ENCODE measurements at regions not wholly inside any gene's neighbourhood (a gene's known extent, or its start where the extent isn't known, plus 50 kb on each side); places are given as distances from the start of the nearest gene placed in this dataset.

- no peak for DNase-seq (ENCODE audit: low read depth)
- TF ChIP-seq CTCF (IDR thresholded peaks at IDR 0.05; ENCODE audit: control insufficient read depth, extremely low read depth, insufficient read depth): no peak
These were observed 643.5 kb upstream of the SOX9 start for GRCh38 chr17:71477356-71477755.

GRCh38 chr17:71480099-71480498 is 640.7 kb upstream of the SOX9 start:
- no peak for DNase-seq (ENCODE audit: low read depth)
- no peak overlapping the region for H3K4me3 ChIP-seq (ENCODE audit: low read depth, low read length)
- no peak for TF ChIP-seq CTCF (IDR thresholded peaks at IDR 0.05; ENCODE audit: control insufficient read depth, extremely low read depth, insufficient read depth)

More at GRCh38 chr17:71477356-71477755, 643.5 kb upstream of the SOX9 start:
- H3K4me3 ChIP-seq (ENCODE audit: low read depth, low read length): no peak overlapping the region

GRCh38 chr17:71482625-71483024 is 638.2 kb upstream of the SOX9 start:
- no peak for DNase-seq (ENCODE audit: low read depth)
- no peak for TF ChIP-seq CTCF (IDR thresholded peaks at IDR 0.05; ENCODE audit: control insufficient read depth, extremely low read depth, insufficient read depth)
- no peak overlapping the region for H3K4me3 ChIP-seq (ENCODE audit: low read depth, low read length)

GRCh38 chr17:71484546-71484945 is 636.3 kb upstream of the SOX9 start:
- no peak for DNase-seq (ENCODE audit: low read depth)
- TF ChIP-seq CTCF (IDR thresholded peaks at IDR 0.05; ENCODE audit: control insufficient read depth, extremely low read depth, insufficient read depth): no peak
- no peak overlapping the region for H3K4me3 ChIP-seq (ENCODE audit: low read depth, low read length)

DNA sequence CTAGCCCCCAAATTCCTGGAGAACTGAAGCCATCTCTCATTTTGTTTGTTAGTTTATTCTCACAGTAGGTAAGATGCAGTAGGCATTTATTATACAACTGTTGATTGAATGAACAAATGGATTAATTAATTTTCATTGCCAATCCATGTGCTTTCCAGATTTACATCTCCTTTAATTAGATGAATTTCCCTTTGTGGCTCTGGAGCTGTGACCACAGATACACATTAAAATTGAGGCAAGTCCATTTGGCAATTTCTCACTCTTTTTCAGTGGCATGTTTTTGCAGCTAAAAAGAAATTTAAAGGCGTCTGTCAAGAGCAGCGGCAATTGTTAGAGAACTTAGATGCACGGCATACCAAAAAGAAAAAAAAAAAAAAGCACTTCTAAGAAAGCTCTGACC is 635.4 kb upstream of the SOX9 start:
- no peak overlapping the region for H3K4me3 ChIP-seq (ENCODE audit: low read depth, low read length)
- TF ChIP-seq CTCF (IDR thresholded peaks at IDR 0.05; ENCODE audit: control insufficient read depth, extremely low read depth, insufficient read depth): no peak
- DNase-seq (ENCODE audit: low read depth): no peak

DNA sequence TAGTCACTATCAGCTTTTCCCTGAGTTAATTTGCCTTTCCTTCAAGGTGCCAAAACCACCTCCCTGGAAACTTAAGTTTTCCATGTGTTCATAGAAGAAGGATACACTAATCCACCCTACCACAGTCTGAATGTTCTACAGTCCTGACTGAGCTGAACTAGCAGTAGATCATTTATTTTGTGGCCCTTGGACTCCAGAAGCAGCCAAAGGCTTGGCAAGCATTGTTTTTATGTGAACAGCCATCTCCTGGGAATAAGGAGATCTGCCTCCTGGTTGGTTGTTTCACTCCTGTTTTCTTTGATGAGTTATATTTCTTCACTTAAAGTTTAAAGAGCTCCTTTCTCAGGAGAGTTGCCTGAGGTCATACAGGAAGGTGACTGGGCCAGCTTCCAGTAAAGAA is 634.6 kb upstream of the SOX9 start:
- H3K4me3 ChIP-seq (ENCODE audit: low read depth, low read length): no peak overlapping the region
- no peak for TF ChIP-seq CTCF (IDR thresholded peaks at IDR 0.05; ENCODE audit: control insufficient read depth, extremely low read depth, insufficient read depth)
- no peak for DNase-seq (ENCODE audit: low read depth)

GRCh38 chr17:71488851-71489250 is 632.0 kb upstream of the SOX9 start:
- no peak overlapping the region for H3K4me3 ChIP-seq (ENCODE audit: low read depth, low read length)
- no peak for DNase-seq (ENCODE audit: low read depth)
- TF ChIP-seq CTCF (IDR thresholded peaks at IDR 0.05; ENCODE audit: control insufficient read depth, extremely low read depth, insufficient read depth): no peak

Measured in LNCaP clone FGC (cell line).